Glutamatergic neuron (in vitro differentiated cells): ENCODE measurements at regions not wholly inside any gene's neighbourhood (a gene's known extent, or its start where the extent isn't known, plus 50 kb on each side); places are given as distances from the start of the nearest gene placed in this dataset.

Experiments used
- DNase-seq: peaks from one replicate; pipeline ENCODE4 v3.0.0; 2022
- H3K27ac Mint-ChIP-seq: one replicate; pipeline ENCODE4 v1.8.0; 2020; ENCODE audit warnings: mild to moderate bottlenecking, mixed read lengths, inconsistent platforms; ENCODE audit not compliant: unreplicated experiment
- H3K27me3 Mint-ChIP-seq: one replicate; pipeline ENCODE4 v1.8.0; 2020; ENCODE audit warnings: mild to moderate bottlenecking, moderate library complexity, mixed read lengths, inconsistent platforms; ENCODE audit not compliant: unreplicated experiment
- H3K36me3 Mint-ChIP-seq: one replicate; pipeline ENCODE4 v1.8.0; 2020; ENCODE audit warnings: mild to moderate bottlenecking, mixed read lengths, inconsistent platforms; ENCODE audit not compliant: unreplicated experiment
- H3K4me1 Mint-ChIP-seq: one replicate; pipeline ENCODE4 v1.8.0; 2020; ENCODE audit warnings: mild to moderate bottlenecking, low read depth, mixed read lengths, inconsistent platforms; ENCODE audit not compliant: unreplicated experiment
- H3K4me3 Mint-ChIP-seq: one replicate; pipeline ENCODE4 v1.8.0; 2020; ENCODE audit warnings: mild to moderate bottlenecking, mixed read lengths, inconsistent platforms; ENCODE audit not compliant: unreplicated experiment
- H3K9me3 Mint-ChIP-seq: one replicate; pipeline ENCODE4 v1.8.0; 2020; ENCODE audit warnings: mild to moderate bottlenecking, moderate library complexity, mixed read lengths, inconsistent platforms; ENCODE audit not compliant: unreplicated experiment
- CTCF ChIP-seq: fragments of 200-600 bp; sonication (generic); IDR thresholded peaks from one replicate; pipeline ENCODE4 v1.5.0; 2021; ENCODE audit not compliant: partially characterized antibody, unreplicated experiment

DNA sequence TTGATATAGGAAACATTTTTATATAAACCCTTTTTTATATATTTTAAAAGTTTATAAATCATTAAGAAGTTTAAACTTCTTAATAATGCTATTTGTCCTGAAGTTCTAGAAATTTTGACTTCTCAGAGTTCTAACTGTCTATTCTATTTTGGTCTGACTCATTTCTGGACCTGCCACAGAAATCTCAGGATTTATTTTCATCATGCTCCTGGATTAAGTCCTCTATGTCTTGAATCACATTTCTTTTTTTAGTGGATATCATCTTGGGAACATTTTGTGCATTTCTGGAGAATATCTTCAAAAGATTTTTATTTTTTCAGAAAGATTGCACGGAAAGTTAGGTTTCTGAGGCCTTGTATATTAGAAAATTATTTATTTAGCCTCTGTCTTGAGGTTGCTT is 289.1 kb downstream of the NDFIP2 start:
- H3K27ac Mint-ChIP-seq, result no peak overlapping the region
- no peaks in the 10 kb centered on the region for H3K9me3 Mint-ChIP-seq
- DNase-seq, result no peak
- H3K27me3 Mint-ChIP-seq, result no peaks in the 10 kb centered on the region
- H3K36me3 Mint-ChIP-seq, result no peaks in the 10 kb centered on the region
- no peak for TF ChIP-seq CTCF
- no peak overlapping the region for H3K4me3 Mint-ChIP-seq
- H3K4me1 Mint-ChIP-seq, result no peaks in the 10 kb centered on the region

- no peaks in the 10 kb centered on the region for H3K4me1 Mint-ChIP-seq
- no peak for DNase-seq
- H3K27ac Mint-ChIP-seq, result no peak overlapping the region
- H3K27me3 Mint-ChIP-seq, result no peaks in the 10 kb centered on the region
- H3K4me3 Mint-ChIP-seq, result no peak overlapping the region
- H3K36me3 Mint-ChIP-seq, result no peaks in the 10 kb centered on the region
- no peak for TF ChIP-seq CTCF
- H3K9me3 Mint-ChIP-seq, result no peaks in the 10 kb centered on the region
These were observed 286.2 kb downstream of the NDFIP2 start for GRCh38 chr13:79767126-79767525.

GRCh38 chr13:79765331-79765730 is 284.4 kb downstream of the NDFIP2 start:
- no peak overlapping the region for H3K27ac Mint-ChIP-seq
- H3K27me3 Mint-ChIP-seq, result no peaks in the 10 kb centered on the region
- H3K9me3 Mint-ChIP-seq, result peaks cover 2% of the 10 kb centered on the region
- H3K4me3 Mint-ChIP-seq, result no peak overlapping the region
- H3K4me1 Mint-ChIP-seq, result no peaks in the 10 kb centered on the region
- no peak for DNase-seq
- no peaks in the 10 kb centered on the region for H3K36me3 Mint-ChIP-seq
- TF ChIP-seq CTCF, result no peak

GRCh38 chr13:79749984-79750551 is 269.1 kb downstream of the NDFIP2 start:
- no peak overlapping the region for H3K4me3 Mint-ChIP-seq
- H3K36me3 Mint-ChIP-seq, result no peaks in the 10 kb centered on the region
- H3K27me3 Mint-ChIP-seq, result no peaks in the 10 kb centered on the region
- DNase-seq, result no peak
- H3K27ac Mint-ChIP-seq, result no peak overlapping the region
- no peaks in the 10 kb centered on the region for H3K4me1 Mint-ChIP-seq
- H3K9me3 Mint-ChIP-seq, result no peaks in the 10 kb centered on the region
- no peak for TF ChIP-seq CTCF

DNA sequence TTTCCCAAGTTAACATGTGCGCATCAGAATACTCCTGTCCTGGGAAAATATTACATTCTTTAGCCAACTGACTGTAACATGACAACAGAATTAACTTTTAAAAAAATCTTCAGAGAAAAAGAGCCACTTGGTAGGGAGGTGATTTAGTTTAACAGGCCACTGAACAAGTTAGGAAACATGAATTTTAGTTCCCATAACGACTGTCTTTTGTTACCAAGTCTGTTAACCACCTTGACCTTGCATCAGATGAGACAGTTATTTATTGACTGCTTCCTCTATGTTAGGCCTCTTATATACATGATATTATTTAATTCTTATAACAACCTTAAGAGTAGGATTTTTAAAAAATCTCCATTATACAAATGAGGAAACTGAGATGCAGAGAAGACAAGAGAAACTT is 268.6 kb downstream of the NDFIP2 start:
- Mint-ChIP-seq H3K36me3 (no peaks in the 10 kb centered on the region), H3K4me1 (no peaks in the 10 kb centered on the region), H3K27ac (no peak overlapping the region), H3K27me3 (no peaks in the 10 kb centered on the region), H3K4me3 (no peak overlapping the region), H3K9me3 (no peaks in the 10 kb centered on the region)
- no peak for DNase-seq
- no peak for TF ChIP-seq CTCF
